HCT116 (cell line): ENCODE measurements at regions not wholly inside any gene's neighbourhood (a gene's known extent, or its start where the extent isn't known, plus 50 kb on each side); places are given as distances from the start of the nearest gene placed in this dataset.

ENCODE experiments used
- ATAC-seq: fragments of 200-7000 bp; cut with Tn5 transposase; 2 replicates; pipeline ENCODE4 v1.9.1; 2020; ENCODE audit warnings: mild to moderate bottlenecking, moderate library complexity
- BruUV-seq: library from RNA; stranded (reverse); fragments of 400-500 nt; replicated peaks from 2 replicates; lab custom pipeline; 2021; lab: Mats Ljungman, UMichigan
- CTCF ChIA-PET: fragments of 300-600 bp; sonication (Branson Sonifier 250); formaldehyde crosslinking; loops from one replicate; lab custom pipeline; 2021; ENCODE audit warnings: antibody characterized with exemption; lab: Charles Lee
- POLR2A ChIA-PET: fragments of 300-600, 350-600 bp; sonication (Branson Sonifier 250); formaldehyde crosslinking; loops from one replicate; lab custom pipeline; 2021; ENCODE audit warnings: antibody characterized with exemption; lab: Charles Lee
- RAD21 ChIA-PET, 2 experiments: fragments of 300-600 bp; sonication (Branson Sonifier 250); formaldehyde crosslinking; loops; one replicate each; lab custom pipeline; 2023; ENCODE audit warnings: low total read pairs in 2 of 2; ENCODE audit not compliant: uncharacterized antibody in 2 of 2, unreplicated experiment in 2 of 2, low non-redundant PET in 1 of 2; lab: Charles Lee
- DNase-seq: peaks from one replicate; pipeline ENCODE4 v3.0.0-alpha.2; 2010; ENCODE audit warnings: low read depth, low spot score
- H2AFZ ChIP-seq: fragments of 200-600 bp; shearing (Covaris generic), sonication (generic); 2 replicates; pipeline ENCODE4 v1.6.1; 2017; ENCODE audit warnings: low read depth, mixed run types, mixed read lengths, antibody characterized with exemption, low read length; ENCODE audit not compliant: poor library complexity, severe bottlenecking
- H3K27ac ChIP-seq: 2 replicates; pipeline ENCODE4 v1.5.1; 2012; ENCODE audit warnings: low read depth, low read length
- H3K27me3 ChIP-seq: fragments of 200-600 bp; sonication (generic); 2 replicates; pipeline ENCODE4 v1.6.1; 2016; ENCODE audit warnings: mixed run types, low read length, mixed read lengths; ENCODE audit not compliant: insufficient read depth
- H3K36me3 ChIP-seq, 2 experiments: fragments of 200-500 bp in 1 of 2; fragments of 200-600 bp in 1 of 2; sonication (Bioruptor generic) in 1 of 2; sonication (generic) in 1 of 2; 2 replicates each; pipeline versions ENCODE4 v1.5.1 to v1.6.1; 2014 to 2016; ENCODE audit warnings: low read length in 2 of 2, inconsistent platforms in 1 of 2, mixed read lengths in 1 of 2, mixed run types in 1 of 2; ENCODE audit not compliant: insufficient read depth in 2 of 2, control insufficient read depth in 1 of 2
- H3K4me1 ChIP-seq, 2 experiments: fragments of 200-600 bp in 1 of 2; sonication (generic) in 1 of 2; 2 replicates each; pipeline versions ENCODE4 v1.5.1 to v1.6.1; 2012 to 2017; ENCODE audit warnings: low read length in 2 of 2, inconsistent platforms in 1 of 2, mild to moderate bottlenecking in 1 of 2, mixed read lengths in 1 of 2, mixed run types in 1 of 2, moderate library complexity in 1 of 2; ENCODE audit not compliant: insufficient read depth in 2 of 2, control insufficient read depth in 1 of 2
- H3K4me2 ChIP-seq: fragments of 200-600 bp; sonication (generic); 2 replicates; pipeline ENCODE4 v1.6.1; 2017; ENCODE audit warnings: mixed run types, low read length, mixed read lengths
- H3K4me3 ChIP-seq, 2 experiments: fragments of 200-600 bp in 1 of 2; sonication (generic) in 1 of 2; replicated peaks in 1 of 2; 2 replicates each; pipeline ENCODE4 v1.5.1; 2011 to 2016; ENCODE audit warnings: low read length in 2 of 2, control low read depth in 1 of 2, low read depth in 1 of 2, mild to moderate bottlenecking in 1 of 2, mixed read lengths in 1 of 2, mixed run types in 1 of 2
- H3K79me2 ChIP-seq: fragments of 200-600 bp; sonication (generic); 2 replicates; pipeline ENCODE4 v1.6.1; 2017; ENCODE audit warnings: mild to moderate bottlenecking, mixed run types, low read length, moderate library complexity, mixed read lengths; ENCODE audit not compliant: insufficient read depth
- H3K9ac ChIP-seq: fragments of 200-600 bp; sonication (generic); 2 replicates; pipeline ENCODE4 v1.6.1; 2016; ENCODE audit warnings: low read length, mixed read lengths
- H3K9me2 ChIP-seq: fragments of 200-600 bp; sonication (generic), shearing (Covaris generic); 2 replicates; pipeline ENCODE4 v1.6.1; 2017; ENCODE audit warnings: mixed run types, mild to moderate bottlenecking, moderate library complexity; ENCODE audit not compliant: insufficient read depth
- H3K9me3 ChIP-seq, 2 experiments: fragments of 200-500 bp in 1 of 2; fragments of 200-600 bp in 1 of 2; sonication (Bioruptor generic) in 1 of 2; sonication (generic) in 1 of 2; 2 replicates each; pipeline ENCODE4 v1.6.1; 2014 to 2017; ENCODE audit warnings: low read length in 2 of 2, mixed read lengths in 2 of 2, inconsistent platforms in 1 of 2, low read depth in 1 of 2, mild to moderate bottlenecking in 1 of 2, mixed run types in 1 of 2, moderate library complexity in 1 of 2; ENCODE audit not compliant: control insufficient read depth in 1 of 2, insufficient read depth in 1 of 2
- H4K20me1 ChIP-seq: fragments of 200-600 bp; sonication (generic), shearing (Covaris generic); 2 replicates; pipeline ENCODE4 v1.6.1; 2017; ENCODE audit warnings: mixed run types, mild to moderate bottlenecking, moderate library complexity; ENCODE audit not compliant: insufficient read depth
- CBX3 ChIP-seq: IDR thresholded peaks from 2 replicates; pipeline ENCODE4 v1.6.1; 2012; ENCODE audit warnings: low read depth
- CEBPB ChIP-seq: IDR thresholded peaks from 2 replicates; pipeline ENCODE4 v1.6.1; 2012; ENCODE audit warnings: low read depth
- EGR1 ChIP-seq: IDR thresholded peaks from 2 replicates; pipeline ENCODE4 v1.6.1; 2012; ENCODE audit warnings: low read depth
- ELF1 ChIP-seq: IDR thresholded peaks from 2 replicates; pipeline ENCODE4 v1.6.1; 2012; ENCODE audit warnings: low read depth, borderline replicate concordance
- EZH2phosphoT487 ChIP-seq: fragments of 200-600 bp; IDR thresholded peaks from 2 replicates; pipeline ENCODE4 v1.6.1; 2018; ENCODE audit warnings: antibody characterized with exemption, borderline replicate concordance
- FOSL1 ChIP-seq: IDR thresholded peaks from 2 replicates; pipeline ENCODE4 v1.6.1; 2012; ENCODE audit warnings: low read depth
- POLR2AphosphoS5 ChIP-seq: IDR thresholded peaks from 2 replicates; pipeline ENCODE4 v1.6.1; 2011; ENCODE audit warnings: mild to moderate bottlenecking, low read depth, low read length, moderate library complexity
- SIN3A ChIP-seq: IDR thresholded peaks from 2 replicates; pipeline ENCODE4 v1.6.1; 2012; ENCODE audit warnings: low read depth
- SP1 ChIP-seq: IDR thresholded peaks from 2 replicates; pipeline ENCODE4 v1.6.1; 2012; ENCODE audit warnings: low read depth
- ZFX ChIP-seq: fragments of 450-650 bp; IDR thresholded peaks from 2 replicates; pipeline ENCODE4 v1.6.1; 2017
- ZNF274 ChIP-seq: fragments of 200-500 bp; sonication (Bioruptor generic); IDR thresholded peaks from 2 replicates; pipeline ENCODE4 v1.6.1; 2014; ENCODE audit warnings: mild to moderate bottlenecking, low read depth, low read length, inconsistent platforms
- intact Hi-C: fragments of 100-400 bp; cut with micrococcal nuclease; formaldehyde crosslinking; loops from 2 replicates; pipeline ENCODE4 v1.10.0; 2022
- TF ChIP-seq, protein P1 (sequence below), 3 experiments: fragments of 200-600 bp in 1 of 3; sonication (generic) in 1 of 3; IDR thresholded peaks in 2 of 3; conservative IDR thresholded peaks in 1 of 3; 2 replicates each; pipeline ENCODE4 v1.5.1; 2012 to 2017; ENCODE audit warnings: low read depth in 2 of 3, low read length in 2 of 3, antibody characterized with exemption in 1 of 3, borderline replicate concordance in 1 of 3, control low read depth in 1 of 3, mild to moderate bottlenecking in 1 of 3, mixed read lengths in 1 of 3, mixed run types in 1 of 3, moderate library complexity in 1 of 3; ENCODE audit not compliant: insufficient read depth in 1 of 3
- TF ChIP-seq, protein P2 (sequence below): IDR thresholded peaks from 2 replicates; pipeline ENCODE4 v1.6.1; 2012
- TF ChIP-seq, protein P3 (sequence below): IDR thresholded peaks from 2 replicates; pipeline ENCODE4 v1.6.1; 2012
- TF ChIP-seq, protein P4 (sequence below): IDR thresholded peaks from 2 replicates; pipeline ENCODE4 v1.6.1; 2011; ENCODE audit warnings: mild to moderate bottlenecking, low read length, moderate library complexity; ENCODE audit not compliant: insufficient replicate concordance; ENCODE audit errors: extremely low read depth

DNA sequence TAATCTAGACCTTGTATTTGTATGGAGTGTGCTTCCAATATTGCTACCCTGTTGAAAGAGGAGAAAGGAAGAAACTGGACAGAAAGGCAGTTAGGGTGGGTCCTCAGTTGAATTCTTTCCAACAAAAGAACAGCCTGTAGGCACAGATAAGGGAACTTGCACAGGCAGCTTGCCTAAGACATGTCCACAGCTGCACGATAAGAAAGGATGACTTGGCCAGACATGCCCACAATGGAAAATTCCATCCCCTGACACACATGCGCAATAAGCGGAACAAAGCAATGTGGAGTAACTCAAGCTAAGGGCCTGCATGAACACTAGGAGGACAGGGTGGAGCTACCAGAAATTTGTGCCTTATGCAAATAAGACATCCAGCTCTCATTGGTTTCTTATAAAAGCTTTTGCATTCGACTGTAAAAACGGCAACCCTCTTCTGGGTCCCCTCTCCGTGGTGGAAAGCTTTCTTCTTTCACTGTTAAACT, 1084.7 kb upstream of the NXPH2 start:
- Histone ChIP-seq H3K9ac (no peak overlapping the region), H3K4me1 (no peaks in the 10 kb centered on the region), H2AFZ (no peak overlapping the region), H4K20me1 (no peaks in the 10 kb centered on the region), H3K79me2 (no peaks in the 10 kb centered on the region), H3K9me3 (no peaks in the 10 kb centered on the region), H3K27ac (no peak overlapping the region), H3K9me2 (no peaks in the 10 kb centered on the region), H3K4me3 (no peak overlapping the region), H3K27me3 (no peaks in the 10 kb centered on the region), H3K36me3 (no peaks in the 10 kb centered on the region), H3K4me2 (no peak overlapping the region)
- intact Hi-C loops: no loop called here
- ChIA-PET POLR2A (no interaction called here), CTCF (no interaction called here), RAD21 (no interaction called here)
- no peak for ATAC-seq
- TF ChIP-seq, protein P1, sequence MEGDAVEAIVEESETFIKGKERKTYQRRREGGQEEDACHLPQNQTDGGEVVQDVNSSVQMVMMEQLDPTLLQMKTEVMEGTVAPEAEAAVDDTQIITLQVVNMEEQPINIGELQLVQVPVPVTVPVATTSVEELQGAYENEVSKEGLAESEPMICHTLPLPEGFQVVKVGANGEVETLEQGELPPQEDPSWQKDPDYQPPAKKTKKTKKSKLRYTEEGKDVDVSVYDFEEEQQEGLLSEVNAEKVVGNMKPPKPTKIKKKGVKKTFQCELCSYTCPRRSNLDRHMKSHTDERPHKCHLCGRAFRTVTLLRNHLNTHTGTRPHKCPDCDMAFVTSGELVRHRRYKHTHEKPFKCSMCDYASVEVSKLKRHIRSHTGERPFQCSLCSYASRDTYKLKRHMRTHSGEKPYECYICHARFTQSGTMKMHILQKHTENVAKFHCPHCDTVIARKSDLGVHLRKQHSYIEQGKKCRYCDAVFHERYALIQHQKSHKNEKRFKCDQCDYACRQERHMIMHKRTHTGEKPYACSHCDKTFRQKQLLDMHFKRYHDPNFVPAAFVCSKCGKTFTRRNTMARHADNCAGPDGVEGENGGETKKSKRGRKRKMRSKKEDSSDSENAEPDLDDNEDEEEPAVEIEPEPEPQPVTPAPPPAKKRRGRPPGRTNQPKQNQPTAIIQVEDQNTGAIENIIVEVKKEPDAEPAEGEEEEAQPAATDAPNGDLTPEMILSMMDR (IDR thresholded peaks at IDR 0.05 in 2 of 3, conservative IDR thresholded peaks at IDR 0.05 in 1 of 3; ENCODE audit: borderline replicate concordance in 1 of 3, insufficient read depth in 1 of 3, low read depth in 2 of 3, low read length in 2 of 3): no peak
- TF ChIP-seq, protein P2, sequence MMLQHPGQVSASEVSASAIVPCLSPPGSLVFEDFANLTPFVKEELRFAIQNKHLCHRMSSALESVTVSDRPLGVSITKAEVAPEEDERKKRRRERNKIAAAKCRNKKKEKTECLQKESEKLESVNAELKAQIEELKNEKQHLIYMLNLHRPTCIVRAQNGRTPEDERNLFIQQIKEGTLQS: no peak
- TF ChIP-seq SIN3A: no peak
- TF ChIP-seq ZNF274: no peak
- no peak for TF ChIP-seq SP1
- TF ChIP-seq FOSL1: no peak
- DNase-seq: no peak
- no TSS peak for BruUV-seq

DNA sequence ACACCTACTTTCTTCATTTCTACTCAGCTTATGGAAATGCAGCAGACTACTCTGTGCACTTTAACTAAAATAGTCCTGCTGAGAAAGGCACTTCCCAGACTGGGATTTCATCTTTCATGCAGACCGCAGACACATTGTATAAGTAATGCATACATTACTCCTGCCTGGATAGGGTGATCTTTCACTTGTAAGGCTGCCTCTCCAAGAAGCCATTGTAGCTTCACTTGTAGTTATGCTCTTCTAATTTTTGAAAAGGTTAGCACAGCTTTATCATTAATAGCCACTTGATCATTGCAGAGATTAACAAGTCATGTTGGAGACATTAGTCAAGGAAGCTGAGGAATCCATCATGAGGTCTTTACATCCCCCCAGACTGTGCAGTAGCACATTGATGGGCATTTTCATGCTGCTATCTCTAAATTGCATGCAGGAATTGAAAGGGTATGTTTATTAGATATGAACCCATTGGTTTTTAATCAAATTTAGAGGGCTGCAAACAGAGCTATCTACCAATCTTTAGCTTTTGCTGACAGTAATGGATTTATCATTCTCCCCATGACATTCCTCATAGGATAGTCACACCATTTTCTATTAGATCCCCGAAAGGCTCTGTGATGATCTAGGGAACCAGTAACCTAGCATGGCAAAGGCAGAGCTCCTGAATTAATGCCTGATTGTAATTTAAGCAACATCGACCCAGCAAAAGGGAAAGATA, 1074.7 kb upstream of the NXPH2 start:
- Histone ChIP-seq H3K9me2 (no peaks in the 10 kb centered on the region), H3K4me3 (no peak overlapping the region), H3K36me3 (no peaks in the 10 kb centered on the region), H3K4me1 (no peaks in the 10 kb centered on the region), H2AFZ (no peak overlapping the region), H3K27ac (no peak overlapping the region), H3K4me2 (no peak overlapping the region), H4K20me1 (no peaks in the 10 kb centered on the region), H3K9ac (no peak overlapping the region), H3K9me3 (no peaks in the 10 kb centered on the region), H3K79me2 (no peaks in the 10 kb centered on the region), H3K27me3 (no peaks in the 10 kb centered on the region)
- ChIA-PET RAD21 (no interaction called here), POLR2A (no interaction called here), CTCF (no interaction called here)
- no peak for ATAC-seq
- no TSS peak for BruUV-seq
- intact Hi-C loops: no loop called here
- no peak for DNase-seq
- TF ChIP-seq, protein P2: no peak
- no peak for TF ChIP-seq EZH2phosphoT487
- no peak for TF ChIP-seq EGR1
- no peak for TF ChIP-seq ZFX
- no peak for TF ChIP-seq SIN3A
- TF ChIP-seq, protein P3, sequence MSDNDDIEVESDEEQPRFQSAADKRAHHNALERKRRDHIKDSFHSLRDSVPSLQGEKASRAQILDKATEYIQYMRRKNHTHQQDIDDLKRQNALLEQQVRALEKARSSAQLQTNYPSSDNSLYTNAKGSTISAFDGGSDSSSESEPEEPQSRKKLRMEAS: no peak
- TF ChIP-seq CBX3: no peak
- TF ChIP-seq SP1: no peak
- no peak for TF ChIP-seq CEBPB
- TF ChIP-seq ELF1: no peak
- TF ChIP-seq, protein P4, sequence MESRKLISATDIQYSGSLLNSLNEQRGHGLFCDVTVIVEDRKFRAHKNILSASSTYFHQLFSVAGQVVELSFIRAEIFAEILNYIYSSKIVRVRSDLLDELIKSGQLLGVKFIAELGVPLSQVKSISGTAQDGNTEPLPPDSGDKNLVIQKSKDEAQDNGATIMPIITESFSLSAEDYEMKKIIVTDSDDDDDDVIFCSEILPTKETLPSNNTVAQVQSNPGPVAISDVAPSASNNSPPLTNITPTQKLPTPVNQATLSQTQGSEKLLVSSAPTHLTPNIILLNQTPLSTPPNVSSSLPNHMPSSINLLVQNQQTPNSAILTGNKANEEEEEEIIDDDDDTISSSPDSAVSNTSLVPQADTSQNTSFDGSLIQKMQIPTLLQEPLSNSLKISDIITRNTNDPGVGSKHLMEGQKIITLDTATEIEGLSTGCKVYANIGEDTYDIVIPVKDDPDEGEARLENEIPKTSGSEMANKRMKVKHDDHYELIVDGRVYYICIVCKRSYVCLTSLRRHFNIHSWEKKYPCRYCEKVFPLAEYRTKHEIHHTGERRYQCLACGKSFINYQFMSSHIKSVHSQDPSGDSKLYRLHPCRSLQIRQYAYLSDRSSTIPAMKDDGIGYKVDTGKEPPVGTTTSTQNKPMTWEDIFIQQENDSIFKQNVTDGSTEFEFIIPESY: no peak
- TF ChIP-seq POLR2AphosphoS5: no peak
- TF ChIP-seq ZNF274: no peak
